SJSA1 (cell line): ENCODE measurements at regions not wholly inside any gene's neighbourhood (a gene's known extent, or its start where the extent isn't known, plus 50 kb on each side); places are given as distances from the start of the nearest gene placed in this dataset.
A peak's percentile ranks its signal among the peaks of the same experiment; 100 is the strongest.
"Not testable (repeated sequence)": the region's sequence is repeated elsewhere in the genome, so short reads cannot be mapped to it uniquely, and the experiment has no call there.

Experiments
- DNase-seq, 2 experiments: peaks; one replicate each; pipeline ENCODE4 v3.0.0-alpha.2; 2015 to 2020; ENCODE audit warnings: low spot score in 2 of 2, low read depth in 1 of 2
- H3K27ac ChIP-seq: fragments of 250-450 bp; sonication (Bioruptor Pico); 2 replicates; pipeline ENCODE4 v1.5.1; 2020; ENCODE audit warnings: mild to moderate bottlenecking, moderate library complexity
- H3K27me3 ChIP-seq: fragments of 250-450 bp; sonication (Bioruptor Pico); replicated peaks from 2 replicates; pipeline ENCODE4 v1.5.1; 2020; ENCODE audit warnings: mild to moderate bottlenecking, moderate library complexity
- H3K36me3 ChIP-seq: fragments of 250-450 bp; sonication (Bioruptor Pico); 2 replicates; pipeline ENCODE4 v1.5.1; 2020; ENCODE audit warnings: mild to moderate bottlenecking
- H3K4me1 ChIP-seq: fragments of 250-450 bp; sonication (Bioruptor Pico); replicated peaks from 2 replicates; pipeline ENCODE4 v1.6.1; 2021; ENCODE audit warnings: mild to moderate bottlenecking
- H3K4me3 ChIP-seq: fragments of 250-450 bp; sonication (Bioruptor Pico); 2 replicates; pipeline ENCODE4 v1.5.1; 2020; ENCODE audit warnings: mild to moderate bottlenecking
- H3K9me3 ChIP-seq: fragments of 250-450 bp; sonication (Bioruptor Pico); replicated peaks from 2 replicates; pipeline ENCODE4 v1.5.1; 2020; ENCODE audit warnings: mild to moderate bottlenecking

DNA sequence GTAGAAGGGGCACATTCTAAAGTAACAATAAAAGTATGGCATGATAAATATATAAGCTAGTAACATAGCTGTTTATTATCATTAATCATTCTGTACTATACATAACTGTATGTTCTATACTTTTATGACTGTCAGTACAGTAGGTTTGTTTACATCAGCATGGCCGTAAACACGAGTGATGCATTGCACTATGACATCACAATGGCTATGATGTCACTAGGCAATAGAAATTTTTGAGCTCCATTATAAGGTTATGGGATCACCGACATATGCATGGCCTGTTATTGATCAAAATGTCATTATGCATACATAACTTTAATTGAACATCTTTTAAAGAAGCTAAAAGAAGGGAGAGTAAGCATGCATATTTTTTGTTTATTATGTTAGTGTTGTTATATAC is 200.1 kb upstream of the SHH start:
- Histone ChIP-seq H3K4me3 (no peak overlapping the region), H3K36me3 (no peaks in the 10 kb centered on the region), H3K9me3 (peaks cover 3% of the 10 kb centered on the region; the same call in 1 of the 2 replicates), H3K27ac (no peak overlapping the region), H3K4me1 (no peaks in the 10 kb centered on the region), H3K27me3 (0 out of 2 replicates have a peak, but pooled peaks cover 7% of the 10 kb centered on the region)
- DNase-seq = no peak

DNA sequence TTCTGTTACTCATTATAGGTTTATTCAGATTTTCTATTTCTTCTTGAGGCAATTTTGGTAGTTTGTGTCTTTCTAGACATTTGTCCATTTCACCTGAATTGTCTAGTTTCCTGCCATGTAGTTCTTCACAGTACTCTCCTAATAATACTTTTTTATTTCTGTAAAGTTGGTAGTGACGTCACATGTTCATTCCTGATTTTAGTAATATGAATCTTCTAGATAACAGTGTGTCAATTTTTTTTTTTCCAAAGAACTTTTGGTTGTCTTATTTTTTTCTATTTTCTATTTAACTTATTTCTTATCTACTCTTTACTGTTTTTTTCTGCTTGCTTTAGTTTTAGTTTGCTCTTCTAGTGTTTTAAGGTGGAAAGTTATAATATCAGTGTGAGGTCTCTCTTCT is 197.3 kb upstream of the SHH start:
- Histone ChIP-seq H3K27ac (no peak overlapping the region), H3K9me3 (peaks cover 3% of the 10 kb centered on the region; the same call in 1 of the 2 replicates), H3K36me3 (no peaks in the 10 kb centered on the region), H3K4me3 (no peak overlapping the region), H3K4me1 (no peaks in the 10 kb centered on the region), H3K27me3 (peaks cover 18% of the 10 kb centered on the region; the same call in 1 of the 2 replicates)
- DNase-seq = no peak

- peaks cover 29% of the 10 kb centered on the region for H3K27me3 ChIP-seq
- not testable (repeated sequence) for H3K9me3 ChIP-seq, H3K4me1 ChIP-seq, H3K36me3 ChIP-seq, H3K4me3 ChIP-seq, H3K27ac ChIP-seq
- peak in 1 of 2 experiments; percentile 8 for DNase-seq
Observed at GRCh38 chr7:156006876-156007275, 194.6 kb upstream of the SHH start.

GRCh38 chr7:156006024-156006423 is 193.8 kb upstream of the SHH start:
- no peak for DNase-seq
- Histone ChIP-seq H3K9me3 (no peaks in the 10 kb centered on the region), H3K4me1 (no peaks in the 10 kb centered on the region), H3K4me3 (no peak overlapping the region), H3K27ac (no peak overlapping the region), H3K27me3 (peaks cover 29% of the 10 kb centered on the region), H3K36me3 (no peaks in the 10 kb centered on the region)

DNA sequence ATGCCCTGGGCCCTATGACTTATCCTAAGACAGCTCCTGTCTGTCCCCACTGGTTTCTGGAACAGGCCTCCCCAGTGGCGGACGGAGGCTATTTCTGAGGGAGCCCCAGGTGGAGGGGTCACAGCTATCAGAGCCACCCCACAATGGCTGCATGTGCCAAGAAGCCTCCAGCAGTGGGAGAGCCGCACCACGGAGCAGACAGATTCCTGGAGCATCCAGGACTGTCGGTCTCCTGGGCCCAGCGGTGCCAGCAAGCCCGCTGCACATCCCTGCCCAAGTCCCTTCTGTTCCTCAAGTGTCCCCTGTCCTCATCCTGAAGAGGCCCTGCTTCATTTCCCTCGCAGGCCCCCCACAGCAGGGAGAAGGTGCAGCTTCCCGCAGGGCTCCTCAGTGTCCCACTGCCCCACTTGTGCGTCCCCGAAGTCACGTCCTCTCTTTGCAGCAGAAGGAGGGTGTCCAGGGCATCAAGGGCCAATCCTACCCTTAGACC is 193.0 kb upstream of the SHH start:
- no peaks in the 10 kb centered on the region for H3K36me3 ChIP-seq
- no peaks in the 10 kb centered on the region for H3K9me3 ChIP-seq
- peak in 1 of 2 experiments; percentile 36 for DNase-seq
- H3K27me3 ChIP-seq = peaks cover 27% of the 10 kb centered on the region
- no peaks in the 10 kb centered on the region for H3K4me1 ChIP-seq
- no peak overlapping the region for H3K4me3 ChIP-seq
- H3K27ac ChIP-seq = no peak overlapping the region

GRCh38 chr7:156004265-156005201 is 192.3 kb upstream of the SHH start:
- H3K4me1 ChIP-seq = no peaks in the 10 kb centered on the region
- H3K27me3 ChIP-seq = peaks cover 22% of the 10 kb centered on the region
- peak in 1 of 2 experiments; percentile 36 for DNase-seq
- H3K36me3 ChIP-seq = no peaks in the 10 kb centered on the region
- no peaks in the 10 kb centered on the region for H3K9me3 ChIP-seq
- H3K27ac ChIP-seq = no peak overlapping the region
- no peak overlapping the region for H3K4me3 ChIP-seq

- peaks cover 22% of the 10 kb centered on the region for H3K27me3 ChIP-seq
- H3K4me1 ChIP-seq = no peaks in the 10 kb centered on the region
- DNase-seq = peak in 1 of 2 experiments; percentile 22
- H3K36me3 ChIP-seq = no peaks in the 10 kb centered on the region
- H3K27ac ChIP-seq = no peak overlapping the region
- H3K4me3 ChIP-seq = no peak overlapping the region
- no peaks in the 10 kb centered on the region for H3K9me3 ChIP-seq
Observed at GRCh38 chr7:156003220-156004162, 191.2 kb upstream of the SHH start.

DNA sequence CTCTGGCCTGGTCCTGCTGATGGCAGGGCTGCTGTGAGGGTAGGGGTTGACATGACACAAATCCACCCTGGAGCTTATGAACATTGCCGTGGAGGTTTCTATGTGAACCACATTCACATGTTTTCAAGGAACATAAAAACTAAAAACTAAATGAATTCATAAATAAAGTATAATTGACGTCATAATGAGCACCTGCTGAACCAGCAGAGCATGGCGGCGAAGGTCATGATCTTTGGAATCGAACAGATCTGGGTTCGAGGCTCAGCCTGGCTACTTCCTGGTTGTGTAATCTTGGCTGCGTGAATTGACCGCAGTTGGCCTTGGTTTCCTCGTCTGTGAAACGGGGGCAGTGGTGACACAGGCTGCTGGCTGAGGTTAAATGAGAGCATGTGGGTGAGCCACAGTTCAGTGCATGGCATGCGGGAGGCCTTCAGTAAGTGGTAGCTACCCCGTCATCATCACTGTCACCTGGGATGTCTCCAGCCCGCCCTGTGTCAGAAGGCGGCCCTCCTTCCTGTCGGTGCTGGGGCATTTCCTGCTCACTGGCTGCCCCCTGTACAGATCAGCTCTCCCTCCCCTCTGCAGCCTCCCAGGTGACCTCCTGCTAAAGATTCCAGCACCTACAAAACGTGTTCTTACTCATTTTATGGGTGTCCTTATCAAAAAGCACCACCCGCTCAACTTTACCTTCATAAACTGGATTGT is 190.3 kb upstream of the SHH start:
- H3K27me3 ChIP-seq = peaks cover 26% of the 10 kb centered on the region
- no peaks in the 10 kb centered on the region for H3K9me3 ChIP-seq
- DNase-seq = peak in 1 of 2 experiments; percentile 22
- no peaks in the 10 kb centered on the region for H3K4me1 ChIP-seq
- H3K27ac ChIP-seq = no peak overlapping the region
- H3K4me3 ChIP-seq = no peak overlapping the region
- H3K36me3 ChIP-seq = no peaks in the 10 kb centered on the region

DNA sequence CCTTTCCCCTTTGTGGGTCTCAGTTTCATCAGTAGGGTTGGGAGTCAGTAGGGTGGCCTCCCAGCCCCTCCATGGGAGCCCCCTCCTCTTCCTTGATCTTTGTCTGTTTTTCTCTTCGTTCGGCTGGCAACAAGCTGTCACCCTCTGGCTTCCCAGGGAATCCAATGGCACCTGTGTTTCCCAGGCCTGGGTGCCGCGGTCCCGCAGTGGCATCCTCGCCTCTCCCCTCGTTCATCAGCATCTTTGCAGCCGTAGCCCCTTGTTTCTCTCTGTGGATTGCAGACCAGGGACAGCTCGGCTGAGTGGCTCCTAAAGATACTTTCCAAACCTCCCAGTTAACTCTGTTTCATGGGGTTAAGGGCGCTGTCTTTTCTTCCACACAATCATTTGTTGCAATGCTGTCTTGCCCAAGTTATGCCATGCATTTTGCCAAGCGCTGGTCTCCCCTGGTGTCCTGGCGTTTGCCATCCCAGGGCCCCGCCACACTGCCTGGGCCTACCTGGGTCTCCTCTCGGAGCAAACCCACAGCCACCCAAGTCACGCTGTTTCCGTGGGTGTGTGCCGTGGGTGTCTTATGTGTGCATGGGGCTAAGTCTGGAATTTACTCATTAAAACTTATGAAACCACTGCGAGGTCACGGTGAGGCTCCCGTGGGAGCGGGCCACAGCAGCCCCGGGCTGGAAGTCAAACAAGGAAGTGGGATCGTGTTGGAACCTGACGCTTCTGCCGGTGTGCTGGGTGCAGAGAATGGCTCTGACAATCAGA is 189.4 kb upstream of the SHH start:
- DNase-seq = peak in 1 of 2 experiments; percentile 33
- Histone ChIP-seq H3K4me3 (no peak overlapping the region), H3K27ac (no peak overlapping the region), H3K4me1 (no peaks in the 10 kb centered on the region), H3K27me3 (peaks cover 32% of the 10 kb centered on the region), H3K9me3 (no peaks in the 10 kb centered on the region), H3K36me3 (no peaks in the 10 kb centered on the region)

- no peaks in the 10 kb centered on the region for H3K36me3 ChIP-seq
- no peaks in the 10 kb centered on the region for H3K9me3 ChIP-seq
- H3K4me1 ChIP-seq = no peaks in the 10 kb centered on the region
- peaks cover 29% of the 10 kb centered on the region for H3K27me3 ChIP-seq
- H3K27ac ChIP-seq = no peak overlapping the region
- H3K4me3 ChIP-seq = no peak overlapping the region
- DNase-seq = peak in 1 of 2 experiments; percentile 29
Observed at GRCh38 chr7:156000601-156001396, 188.5 kb upstream of the SHH start.

DNA sequence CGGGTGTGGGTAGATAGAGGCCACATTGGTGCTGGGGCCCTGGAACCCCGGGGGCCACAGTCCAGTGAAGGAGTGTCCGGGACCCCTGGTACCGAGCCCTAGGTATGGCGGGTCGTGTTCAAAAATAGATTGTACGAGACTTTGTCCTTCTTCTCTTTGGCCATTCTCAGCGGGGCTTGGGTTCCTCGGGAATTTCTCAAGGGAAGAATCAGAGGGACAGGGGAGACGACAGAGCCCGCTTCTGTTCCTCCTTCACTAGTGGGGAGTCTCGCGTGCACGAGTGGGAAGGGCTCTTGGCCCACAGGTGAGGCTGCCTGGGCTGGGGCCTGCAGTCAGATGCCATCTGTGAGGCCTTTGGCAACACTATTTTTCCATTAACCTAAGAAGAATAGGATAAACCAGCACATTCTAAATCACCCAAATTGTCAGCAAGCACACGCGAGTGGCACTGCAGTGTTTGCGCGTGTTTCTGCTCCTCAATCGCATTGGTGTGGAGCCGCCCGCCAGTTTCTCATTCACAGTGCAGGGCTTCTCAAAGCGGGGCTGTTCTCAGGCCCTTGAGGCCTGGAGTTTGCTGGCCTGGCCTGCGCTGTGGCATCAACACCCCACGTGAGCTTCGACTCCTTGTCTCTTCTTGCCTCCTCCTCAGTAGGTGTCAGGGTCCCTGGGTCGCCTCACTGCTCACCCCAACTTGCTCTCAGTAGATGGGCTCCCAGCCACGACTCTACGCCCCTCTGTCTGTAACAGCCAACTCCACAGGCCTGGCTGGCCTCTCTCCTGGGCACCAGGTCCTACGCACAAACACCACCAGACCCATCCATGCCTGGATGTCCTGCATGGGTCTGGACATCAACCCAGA is 187.6 kb upstream of the SHH start:
- no peaks in the 10 kb centered on the region for H3K4me1 ChIP-seq
- H3K9me3 ChIP-seq = no peaks in the 10 kb centered on the region
- no peak for DNase-seq
- H3K36me3 ChIP-seq = no peaks in the 10 kb centered on the region
- no peak overlapping the region for H3K4me3 ChIP-seq
- no peak overlapping the region for H3K27ac ChIP-seq
- peaks cover 27% of the 10 kb centered on the region for H3K27me3 ChIP-seq
